HEK293 (cell line): ENCODE measurements at regions not wholly inside any gene's neighbourhood (a gene's known extent, or its start where the extent isn't known, plus 50 kb on each side); places are given as distances from the start of the nearest gene placed in this dataset.

ENCODE experiments used
- CTCF ChIA-PET: fragments of 350-600 bp; formaldehyde crosslinking; extraction: SDS; loops from one replicate; lab custom pipeline; 2021; ENCODE audit warnings: antibody characterized with exemption; lab: Yijun Ruan, JAX
- POLR2A ChIA-PET: fragments of 300-600 bp; formaldehyde crosslinking; extraction: SDS; loops from one replicate; lab custom pipeline; 2020; ENCODE audit warnings: antibody characterized with exemption, inconsistent platforms; lab: Yijun Ruan, JAX
- H3K27ac ChIP-seq: fragments of 200-500 bp; sonication (Bioruptor generic); 2 replicates; pipeline ENCODE4 v1.5.1; 2014; ENCODE audit warnings: low read depth, low read length, control low read depth, inconsistent platforms; ENCODE audit errors: extremely low read depth
- H3K36me3 ChIP-seq, 2 experiments: fragments of 200-500 bp in 1 of 2; sonication (Bioruptor generic) in 1 of 2; 1 replicate in 1 of 2; 2 replicates in 1 of 2; pipeline ENCODE4 v1.5.1; 2014 to 2017; ENCODE audit warnings: inconsistent platforms in 2 of 2, low read length in 2 of 2; ENCODE audit not compliant: control insufficient read depth in 2 of 2, insufficient read depth in 1 of 2
- H3K4me1 ChIP-seq: fragments of 200-500 bp; sonication (Bioruptor generic); 2 replicates; pipeline ENCODE4 v1.5.1; 2014; ENCODE audit warnings: mild to moderate bottlenecking, low read length, inconsistent platforms; ENCODE audit not compliant: control insufficient read depth, insufficient read depth
- H3K4me3 ChIP-seq: 2 replicates; pipeline ENCODE4 v1.5.1; 2011; ENCODE audit warnings: low read depth, mild to moderate bottlenecking, control low read depth, low read length, moderate library complexity
- H3K9me3 ChIP-seq: fragments of 200-500 bp; sonication (Bioruptor generic); 2 replicates; pipeline ENCODE4 v1.5.1; 2014; ENCODE audit warnings: low read depth, low read length, inconsistent platforms; ENCODE audit not compliant: control insufficient read depth, insufficient read depth
- KLF16 ChIP-seq: fragments of 450-650 bp; formaldehyde crosslinking; IDR thresholded peaks from 2 replicates; pipeline ENCODE4 v1.5.1; 2017; ENCODE audit warnings: missing biosample characterization, missing genetic modification characterization
- KLF9 ChIP-seq: fragments of 450-650 bp; formaldehyde crosslinking; IDR thresholded peaks from 2 replicates; pipeline ENCODE4 v1.5.1; 2016; ENCODE audit warnings: missing biosample characterization, missing genetic modification characterization, low read depth
- SP7 ChIP-seq: fragments of 450-650 bp; formaldehyde crosslinking; IDR thresholded peaks from 2 replicates; pipeline ENCODE4 v1.5.1; 2016; ENCODE audit warnings: missing biosample characterization, missing genetic modification characterization
- YY1 ChIP-seq: fragments of 450-650 bp; formaldehyde crosslinking; IDR thresholded peaks from 2 replicates; pipeline ENCODE4 v1.5.1; 2018; ENCODE audit warnings: missing biosample characterization, missing genetic modification characterization
- ZFP41 ChIP-seq: fragments of 450-650 bp; formaldehyde crosslinking; IDR thresholded peaks from 2 replicates; pipeline ENCODE4 v1.5.1; 2016; ENCODE audit warnings: missing biosample characterization, missing genetic modification characterization, borderline replicate concordance
- ZNF16 ChIP-seq: fragments of 450-650 bp; formaldehyde crosslinking; IDR thresholded peaks from 2 replicates; pipeline ENCODE4 v1.5.1; 2016; ENCODE audit warnings: low read depth, missing biosample characterization, missing genetic modification characterization
- ZNF2 ChIP-seq: fragments of 450-650 bp; formaldehyde crosslinking; IDR thresholded peaks from 2 replicates; pipeline ENCODE4 v1.5.1; 2016; ENCODE audit warnings: missing biosample characterization, missing genetic modification characterization
- ZNF391 ChIP-seq: fragments of 450-650 bp; formaldehyde crosslinking; IDR thresholded peaks from 2 replicates; pipeline ENCODE4 v1.5.1; 2016; ENCODE audit warnings: low read depth, missing biosample characterization, missing genetic modification characterization, borderline replicate concordance
- ZNF404 ChIP-seq: fragments of 450-650 bp; formaldehyde crosslinking; IDR thresholded peaks from 2 replicates; pipeline ENCODE4 v1.5.1; 2017; ENCODE audit warnings: missing biosample characterization, missing genetic modification characterization
- ZNF426 ChIP-seq: fragments of 450-650 bp; formaldehyde crosslinking; IDR thresholded peaks from 2 replicates; pipeline ENCODE4 v1.5.1; 2017; ENCODE audit warnings: missing biosample characterization, missing genetic modification characterization, mild to moderate bottlenecking, inconsistent platforms, moderate library complexity
- ZNF510 ChIP-seq: fragments of 450-650 bp; formaldehyde crosslinking; IDR thresholded peaks from 2 replicates; pipeline ENCODE4 v1.5.1; 2018; ENCODE audit warnings: mild to moderate bottlenecking, missing genetic modification characterization, missing biosample characterization; ENCODE audit not compliant: insufficient replicate concordance
- ZNF571 ChIP-seq: fragments of 450-650 bp; formaldehyde crosslinking; IDR thresholded peaks from 2 replicates; pipeline ENCODE4 v1.5.0; 2017; ENCODE audit warnings: missing biosample characterization, missing genetic modification characterization
- ZNF585B ChIP-seq: fragments of 450-650 bp; formaldehyde crosslinking; IDR thresholded peaks from 2 replicates; pipeline ENCODE4 v1.5.1; 2016; ENCODE audit warnings: missing biosample characterization, missing genetic modification characterization
- ZNF670 ChIP-seq: fragments of 450-650 bp; formaldehyde crosslinking; IDR thresholded peaks from 2 replicates; pipeline ENCODE4 v1.5.1; 2016; ENCODE audit warnings: missing biosample characterization, missing genetic modification characterization, low read depth
- ZNF747 ChIP-seq: fragments of 450-650 bp; formaldehyde crosslinking; IDR thresholded peaks from 2 replicates; pipeline ENCODE4 v1.5.1; 2016; ENCODE audit warnings: missing biosample characterization, missing genetic modification characterization
- ZNF837 ChIP-seq: fragments of 450-650 bp; formaldehyde crosslinking; IDR thresholded peaks from 2 replicates; pipeline ENCODE4 v1.5.1; 2016; ENCODE audit warnings: missing biosample characterization, missing genetic modification characterization
- TF ChIP-seq, protein P1 (sequence below): fragments of 450-650 bp; formaldehyde crosslinking; IDR thresholded peaks from 2 replicates; pipeline ENCODE4 v1.5.1; 2016; ENCODE audit warnings: missing biosample characterization, missing genetic modification characterization
- TF ChIP-seq, protein P2 (sequence below): fragments of 450-650 bp; formaldehyde crosslinking; IDR thresholded peaks from 2 replicates; pipeline ENCODE4 v1.5.1; 2016; ENCODE audit warnings: missing biosample characterization, missing genetic modification characterization
- TF ChIP-seq, protein P3 (sequence below): fragments of 450-650 bp; formaldehyde crosslinking; IDR thresholded peaks from 2 replicates; pipeline ENCODE4 v1.5.1; 2016; ENCODE audit warnings: missing biosample characterization, missing genetic modification characterization, borderline replicate concordance
- TF ChIP-seq, protein P4 (sequence below): fragments of 450-650 bp; formaldehyde crosslinking; IDR thresholded peaks from 2 replicates; pipeline ENCODE4 v1.5.1; 2016; ENCODE audit warnings: missing biosample characterization, missing genetic modification characterization

DNA sequence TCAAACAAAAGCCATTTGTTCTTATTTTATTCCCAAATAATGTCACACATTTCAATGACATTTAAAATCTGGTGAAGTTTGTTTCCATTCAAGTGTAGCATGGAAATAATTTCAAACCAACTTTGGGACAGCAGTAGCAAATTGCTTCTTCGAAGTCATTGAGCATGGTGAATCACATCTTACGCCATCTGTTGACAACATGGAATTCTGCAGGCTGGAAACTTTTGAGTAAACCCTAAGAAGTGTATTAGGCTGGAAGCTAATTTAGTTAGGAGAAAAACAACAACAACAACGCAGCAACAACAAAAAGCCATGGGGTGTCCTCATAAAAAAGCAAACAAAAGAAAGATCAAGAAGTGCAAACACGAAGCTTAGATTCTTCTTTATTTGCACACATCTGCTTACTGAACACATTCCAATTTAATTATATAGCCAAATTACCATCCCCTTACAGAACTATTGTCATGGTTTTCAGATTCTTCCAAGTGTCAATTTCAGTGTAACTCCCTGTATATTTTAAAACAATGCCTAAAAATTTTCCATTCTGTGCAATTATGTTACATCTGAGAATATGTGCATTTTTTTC is 659.0 kb upstream of the CDH7 start:
- Histone ChIP-seq H3K9me3 (no peaks in the 10 kb centered on the region), H3K27ac (no peak overlapping the region), H3K4me3 (no peak overlapping the region), H3K36me3 (no peaks in the 10 kb centered on the region), H3K4me1 (no peaks in the 10 kb centered on the region)
- POLR2A ChIA-PET, result no interaction called here
- TF ChIP-seq, protein P1, sequence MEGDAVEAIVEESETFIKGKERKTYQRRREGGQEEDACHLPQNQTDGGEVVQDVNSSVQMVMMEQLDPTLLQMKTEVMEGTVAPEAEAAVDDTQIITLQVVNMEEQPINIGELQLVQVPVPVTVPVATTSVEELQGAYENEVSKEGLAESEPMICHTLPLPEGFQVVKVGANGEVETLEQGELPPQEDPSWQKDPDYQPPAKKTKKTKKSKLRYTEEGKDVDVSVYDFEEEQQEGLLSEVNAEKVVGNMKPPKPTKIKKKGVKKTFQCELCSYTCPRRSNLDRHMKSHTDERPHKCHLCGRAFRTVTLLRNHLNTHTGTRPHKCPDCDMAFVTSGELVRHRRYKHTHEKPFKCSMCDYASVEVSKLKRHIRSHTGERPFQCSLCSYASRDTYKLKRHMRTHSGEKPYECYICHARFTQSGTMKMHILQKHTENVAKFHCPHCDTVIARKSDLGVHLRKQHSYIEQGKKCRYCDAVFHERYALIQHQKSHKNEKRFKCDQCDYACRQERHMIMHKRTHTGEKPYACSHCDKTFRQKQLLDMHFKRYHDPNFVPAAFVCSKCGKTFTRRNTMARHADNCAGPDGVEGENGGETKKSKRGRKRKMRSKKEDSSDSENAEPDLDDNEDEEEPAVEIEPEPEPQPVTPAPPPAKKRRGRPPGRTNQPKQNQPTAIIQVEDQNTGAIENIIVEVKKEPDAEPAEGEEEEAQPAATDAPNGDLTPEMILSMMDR (tag by site-specific recombination), result peak; percentile 36; the same call in 1 of the 2 replicates
- TF ChIP-seq ZNF837 (tag by site-specific recombination), result no peak
- CTCF ChIA-PET, result interaction anchor here (0.6 to 1.2 kb wide), 5 partner anchors 12 to 1201 kb away, joined by 3 to 4 read pairs (median 3); no protein-coding TSS in a partner anchor

DNA sequence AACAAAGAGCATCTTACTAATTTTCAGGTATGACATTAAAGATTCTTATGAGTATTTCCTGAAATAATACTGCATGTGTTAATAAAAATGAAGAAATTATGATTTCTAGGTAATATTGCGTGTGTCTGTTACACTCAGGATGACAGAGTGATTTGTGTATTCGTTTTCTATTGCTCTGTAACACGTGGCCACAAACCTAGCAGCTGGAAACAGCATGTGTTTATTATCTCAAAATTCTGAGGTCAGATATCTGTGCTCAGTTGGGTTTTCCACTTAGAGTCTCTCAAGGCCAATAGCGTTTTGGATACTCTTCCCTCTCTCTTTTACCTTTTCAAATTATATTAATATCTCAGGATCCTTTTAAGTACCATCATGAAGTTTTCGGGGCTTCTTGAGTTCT is 667.9 kb upstream of the CDH7 start:
- TF ChIP-seq ZNF747 (tag by site-specific recombination) (no peak), KLF16 (tag by site-specific recombination) (no peak), ZNF510 (tag by site-specific recombination) (no peak), ZNF2 (tag by site-specific recombination) (no peak), ZNF391 (tag by site-specific recombination) (no peak), YY1 (tag by site-specific recombination) (no peak), ZNF404 (tag by site-specific recombination) (no peak), ZNF670 (no peak), ZNF837 (tag by site-specific recombination) (no peak), ZNF426 (no peak), ZNF16 (tag by site-specific recombination) (no peak), KLF9 (tag by site-specific recombination) (no peak), SP7 (tag by site-specific recombination) (no peak), ZFP41 (tag by site-specific recombination) (no peak), ZNF571 (tag by site-specific recombination) (no peak), ZNF585B (tag by site-specific recombination) (no peak)
- TF ChIP-seq, protein P2, sequence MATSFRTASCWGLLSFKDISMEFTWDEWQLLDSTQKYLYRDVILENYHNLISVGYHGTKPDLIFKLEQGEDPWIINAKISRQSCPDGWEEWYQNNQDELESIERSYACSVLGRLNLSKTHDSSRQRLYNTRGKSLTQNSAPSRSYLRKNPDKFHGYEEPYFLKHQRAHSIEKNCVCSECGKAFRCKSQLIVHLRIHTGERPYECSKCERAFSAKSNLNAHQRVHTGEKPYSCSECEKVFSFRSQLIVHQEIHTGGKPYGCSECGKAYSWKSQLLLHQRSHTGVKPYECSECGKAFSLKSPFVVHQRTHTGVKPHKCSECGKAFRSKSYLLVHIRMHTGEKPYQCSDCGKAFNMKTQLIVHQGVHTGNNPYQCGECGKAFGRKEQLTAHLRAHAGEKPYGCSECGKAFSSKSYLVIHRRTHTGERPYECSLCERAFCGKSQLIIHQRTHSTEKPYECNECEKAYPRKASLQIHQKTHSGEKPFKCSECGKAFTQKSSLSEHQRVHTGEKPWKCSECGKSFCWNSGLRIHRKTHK, result no peak
- TF ChIP-seq, protein P3, sequence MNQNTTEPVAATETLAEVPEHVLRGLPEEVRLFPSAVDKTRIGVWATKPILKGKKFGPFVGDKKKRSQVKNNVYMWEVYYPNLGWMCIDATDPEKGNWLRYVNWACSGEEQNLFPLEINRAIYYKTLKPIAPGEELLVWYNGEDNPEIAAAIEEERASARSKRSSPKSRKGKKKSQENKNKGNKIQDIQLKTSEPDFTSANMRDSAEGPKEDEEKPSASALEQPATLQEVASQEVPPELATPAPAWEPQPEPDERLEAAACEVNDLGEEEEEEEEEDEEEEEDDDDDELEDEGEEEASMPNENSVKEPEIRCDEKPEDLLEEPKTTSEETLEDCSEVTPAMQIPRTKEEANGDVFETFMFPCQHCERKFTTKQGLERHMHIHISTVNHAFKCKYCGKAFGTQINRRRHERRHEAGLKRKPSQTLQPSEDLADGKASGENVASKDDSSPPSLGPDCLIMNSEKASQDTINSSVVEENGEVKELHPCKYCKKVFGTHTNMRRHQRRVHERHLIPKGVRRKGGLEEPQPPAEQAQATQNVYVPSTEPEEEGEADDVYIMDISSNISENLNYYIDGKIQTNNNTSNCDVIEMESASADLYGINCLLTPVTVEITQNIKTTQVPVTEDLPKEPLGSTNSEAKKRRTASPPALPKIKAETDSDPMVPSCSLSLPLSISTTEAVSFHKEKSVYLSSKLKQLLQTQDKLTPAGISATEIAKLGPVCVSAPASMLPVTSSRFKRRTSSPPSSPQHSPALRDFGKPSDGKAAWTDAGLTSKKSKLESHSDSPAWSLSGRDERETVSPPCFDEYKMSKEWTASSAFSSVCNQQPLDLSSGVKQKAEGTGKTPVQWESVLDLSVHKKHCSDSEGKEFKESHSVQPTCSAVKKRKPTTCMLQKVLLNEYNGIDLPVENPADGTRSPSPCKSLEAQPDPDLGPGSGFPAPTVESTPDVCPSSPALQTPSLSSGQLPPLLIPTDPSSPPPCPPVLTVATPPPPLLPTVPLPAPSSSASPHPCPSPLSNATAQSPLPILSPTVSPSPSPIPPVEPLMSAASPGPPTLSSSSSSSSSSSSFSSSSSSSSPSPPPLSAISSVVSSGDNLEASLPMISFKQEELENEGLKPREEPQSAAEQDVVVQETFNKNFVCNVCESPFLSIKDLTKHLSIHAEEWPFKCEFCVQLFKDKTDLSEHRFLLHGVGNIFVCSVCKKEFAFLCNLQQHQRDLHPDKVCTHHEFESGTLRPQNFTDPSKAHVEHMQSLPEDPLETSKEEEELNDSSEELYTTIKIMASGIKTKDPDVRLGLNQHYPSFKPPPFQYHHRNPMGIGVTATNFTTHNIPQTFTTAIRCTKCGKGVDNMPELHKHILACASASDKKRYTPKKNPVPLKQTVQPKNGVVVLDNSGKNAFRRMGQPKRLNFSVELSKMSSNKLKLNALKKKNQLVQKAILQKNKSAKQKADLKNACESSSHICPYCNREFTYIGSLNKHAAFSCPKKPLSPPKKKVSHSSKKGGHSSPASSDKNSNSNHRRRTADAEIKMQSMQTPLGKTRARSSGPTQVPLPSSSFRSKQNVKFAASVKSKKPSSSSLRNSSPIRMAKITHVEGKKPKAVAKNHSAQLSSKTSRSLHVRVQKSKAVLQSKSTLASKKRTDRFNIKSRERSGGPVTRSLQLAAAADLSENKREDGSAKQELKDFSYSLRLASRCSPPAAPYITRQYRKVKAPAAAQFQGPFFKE (tag by site-specific recombination), result no peak
- TF ChIP-seq, protein P4, sequence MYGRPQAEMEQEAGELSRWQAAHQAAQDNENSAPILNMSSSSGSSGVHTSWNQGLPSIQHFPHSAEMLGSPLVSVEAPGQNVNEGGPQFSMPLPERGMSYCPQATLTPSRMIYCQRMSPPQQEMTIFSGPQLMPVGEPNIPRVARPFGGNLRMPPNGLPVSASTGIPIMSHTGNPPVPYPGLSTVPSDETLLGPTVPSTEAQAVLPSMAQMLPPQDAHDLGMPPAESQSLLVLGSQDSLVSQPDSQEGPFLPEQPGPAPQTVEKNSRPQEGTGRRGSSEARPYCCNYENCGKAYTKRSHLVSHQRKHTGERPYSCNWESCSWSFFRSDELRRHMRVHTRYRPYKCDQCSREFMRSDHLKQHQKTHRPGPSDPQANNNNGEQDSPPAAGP (tag by site-specific recombination), result no peak
- CTCF ChIA-PET, result no interaction called here

More for the DNA sequence above, 667.9 kb upstream of the CDH7 start:
- Histone ChIP-seq H3K4me3 (no peak overlapping the region), H3K36me3 (no peaks in the 10 kb centered on the region), H3K9me3 (no peaks in the 10 kb centered on the region), H3K27ac (no peak overlapping the region), H3K4me1 (no peaks in the 10 kb centered on the region)
- POLR2A ChIA-PET, result no interaction called here
